Ishikawa (cell line): ENCODE measurements at regions not wholly inside any gene's neighbourhood (a gene's known extent, or its start where the extent isn't known, plus 50 kb on each side); places are given as distances from the start of the nearest gene placed in this dataset.
A peak's percentile ranks its signal among the peaks of the same experiment; 100 is the strongest.

Experiments
- CEBPB ChIP-seq: IDR thresholded peaks from 2 replicates; pipeline ENCODE4 v1.6.1; 2012
- CREB1 ChIP-seq: IDR thresholded peaks from 2 replicates; pipeline ENCODE4 v1.6.1; 2012; ENCODE audit warnings: low read depth
- EGR1 ChIP-seq: IDR thresholded peaks from 2 replicates; pipeline ENCODE4 v1.6.1; 2012
- EP300 ChIP-seq: IDR thresholded peaks from 2 replicates; pipeline ENCODE4 v1.6.1; 2012; ENCODE audit warnings: borderline replicate concordance
- FOXM1 ChIP-seq: IDR thresholded peaks from 2 replicates; pipeline ENCODE4 v1.6.1; 2012; ENCODE audit warnings: low read depth, borderline replicate concordance
- NFIC ChIP-seq: IDR thresholded peaks from 2 replicates; pipeline ENCODE4 v1.6.1; 2012
- RAD21 ChIP-seq: IDR thresholded peaks from 2 replicates; pipeline ENCODE4 v1.6.1; 2012; ENCODE audit warnings: low read depth
- TAF1 ChIP-seq: IDR thresholded peaks from 2 replicates; pipeline ENCODE4 v1.6.1; 2012; ENCODE audit warnings: low read depth, mild to moderate bottlenecking
- TCF12 ChIP-seq: IDR thresholded peaks from 2 replicates; pipeline ENCODE4 v1.6.1; 2012; ENCODE audit warnings: low read depth
- TEAD4 ChIP-seq: IDR thresholded peaks from 2 replicates; pipeline ENCODE4 v1.6.1; 2012
- USF1 ChIP-seq: IDR thresholded peaks from 2 replicates; pipeline ENCODE4 v1.6.1; 2012
- YY1 ChIP-seq: IDR thresholded peaks from 2 replicates; pipeline ENCODE4 v1.6.1; 2012; ENCODE audit warnings: low read depth
- ZBTB7A ChIP-seq: IDR thresholded peaks from 2 replicates; pipeline ENCODE4 v1.6.1; 2012; ENCODE audit warnings: low read depth
- TF ChIP-seq, protein P1 (sequence below): IDR thresholded peaks from 2 replicates; pipeline ENCODE4 v1.6.1; 2012; ENCODE audit warnings: low read depth, mild to moderate bottlenecking
- TF ChIP-seq, protein P2 (sequence below): IDR thresholded peaks from 2 replicates; pipeline ENCODE4 v1.6.1; 2012

DNA sequence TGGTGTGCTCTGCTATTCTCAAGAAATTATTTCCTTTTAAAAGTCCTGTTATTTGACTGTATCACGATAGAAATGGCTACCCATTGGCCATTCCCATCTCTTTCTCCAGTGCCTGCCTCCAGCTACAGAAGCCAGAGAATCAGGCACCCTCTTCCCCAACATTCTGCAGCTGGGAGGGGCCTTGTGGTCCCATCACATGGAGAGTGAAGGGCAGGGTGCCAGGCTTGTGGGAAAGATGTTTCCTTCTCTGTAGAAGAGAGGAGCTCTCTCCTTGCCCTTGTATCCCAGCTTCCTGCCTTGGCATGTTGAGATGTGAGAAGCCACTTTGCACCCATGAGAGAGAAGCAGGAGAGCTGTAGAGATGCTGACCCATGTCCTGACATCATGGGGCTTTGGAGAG is 465.0 kb downstream of the MTRR start:
- TF ChIP-seq TAF1 = no peak
- TF ChIP-seq RAD21 = no peak
- TF ChIP-seq CREB1 = no peak
- TF ChIP-seq, protein P1, sequence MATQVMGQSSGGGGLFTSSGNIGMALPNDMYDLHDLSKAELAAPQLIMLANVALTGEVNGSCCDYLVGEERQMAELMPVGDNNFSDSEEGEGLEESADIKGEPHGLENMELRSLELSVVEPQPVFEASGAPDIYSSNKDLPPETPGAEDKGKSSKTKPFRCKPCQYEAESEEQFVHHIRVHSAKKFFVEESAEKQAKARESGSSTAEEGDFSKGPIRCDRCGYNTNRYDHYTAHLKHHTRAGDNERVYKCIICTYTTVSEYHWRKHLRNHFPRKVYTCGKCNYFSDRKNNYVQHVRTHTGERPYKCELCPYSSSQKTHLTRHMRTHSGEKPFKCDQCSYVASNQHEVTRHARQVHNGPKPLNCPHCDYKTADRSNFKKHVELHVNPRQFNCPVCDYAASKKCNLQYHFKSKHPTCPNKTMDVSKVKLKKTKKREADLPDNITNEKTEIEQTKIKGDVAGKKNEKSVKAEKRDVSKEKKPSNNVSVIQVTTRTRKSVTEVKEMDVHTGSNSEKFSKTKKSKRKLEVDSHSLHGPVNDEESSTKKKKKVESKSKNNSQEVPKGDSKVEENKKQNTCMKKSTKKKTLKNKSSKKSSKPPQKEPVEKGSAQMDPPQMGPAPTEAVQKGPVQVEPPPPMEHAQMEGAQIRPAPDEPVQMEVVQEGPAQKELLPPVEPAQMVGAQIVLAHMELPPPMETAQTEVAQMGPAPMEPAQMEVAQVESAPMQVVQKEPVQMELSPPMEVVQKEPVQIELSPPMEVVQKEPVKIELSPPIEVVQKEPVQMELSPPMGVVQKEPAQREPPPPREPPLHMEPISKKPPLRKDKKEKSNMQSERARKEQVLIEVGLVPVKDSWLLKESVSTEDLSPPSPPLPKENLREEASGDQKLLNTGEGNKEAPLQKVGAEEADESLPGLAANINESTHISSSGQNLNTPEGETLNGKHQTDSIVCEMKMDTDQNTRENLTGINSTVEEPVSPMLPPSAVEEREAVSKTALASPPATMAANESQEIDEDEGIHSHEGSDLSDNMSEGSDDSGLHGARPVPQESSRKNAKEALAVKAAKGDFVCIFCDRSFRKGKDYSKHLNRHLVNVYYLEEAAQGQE = no peak
- TF ChIP-seq YY1 = no peak
- TF ChIP-seq NFIC = no peak
- no peak for TF ChIP-seq TEAD4
- TF ChIP-seq TCF12 = no peak
- no peak for TF ChIP-seq EP300
- TF ChIP-seq USF1 = no peak
- TF ChIP-seq FOXM1 = no peak
- TF ChIP-seq, protein P2, sequence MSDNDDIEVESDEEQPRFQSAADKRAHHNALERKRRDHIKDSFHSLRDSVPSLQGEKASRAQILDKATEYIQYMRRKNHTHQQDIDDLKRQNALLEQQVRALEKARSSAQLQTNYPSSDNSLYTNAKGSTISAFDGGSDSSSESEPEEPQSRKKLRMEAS = no peak
- no peak for TF ChIP-seq CEBPB
- no peak for TF ChIP-seq EGR1
- no peak for TF ChIP-seq ZBTB7A

GRCh38 chr5:8340261-8340660 is 471.3 kb downstream of the MTRR start:
- TF ChIP-seq NFIC (no peak), USF1 (no peak), YY1 (no peak), EGR1 (no peak), FOXM1 (no peak), CREB1 (no peak), TCF12 (no peak), RAD21 (no peak), TAF1 (no peak), TEAD4 (no peak), EP300 (no peak), CEBPB (no peak), ZBTB7A (no peak)
- TF ChIP-seq, protein P1 = no peak
- TF ChIP-seq, protein P2 = no peak

GRCh38 chr5:8340739-8341344 is 471.9 kb downstream of the MTRR start:
- TF ChIP-seq EGR1 (no peak), RAD21 (peak; percentile 5; the same call in 1 of the 2 replicates), YY1 (no peak)

GRCh38 chr5:8341406-8341805 is 472.5 kb downstream of the MTRR start:
- no peak for TF ChIP-seq FOXM1
- TF ChIP-seq, protein P2 = no peak
- no peak for TF ChIP-seq CREB1
- no peak for TF ChIP-seq TAF1
- no peak for TF ChIP-seq YY1
- no peak for TF ChIP-seq EP300
- no peak for TF ChIP-seq TEAD4
- TF ChIP-seq, protein P1 = no peak
- TF ChIP-seq CEBPB = no peak
- no peak for TF ChIP-seq EGR1
- TF ChIP-seq RAD21 = no peak
- TF ChIP-seq USF1 = no peak
- TF ChIP-seq TCF12 = no peak
- no peak for TF ChIP-seq NFIC
- no peak for TF ChIP-seq ZBTB7A
